Esophagus squamous epithelium (tissue), 5 donors: ENCODE measurements at regions not wholly inside any gene's neighbourhood (a gene's known extent, or its start where the extent isn't known, plus 50 kb on each side); places are given as distances from the start of the nearest gene placed in this dataset.
"Not testable (repeated sequence)": the region's sequence is repeated elsewhere in the genome, so short reads cannot be mapped to it uniquely, and the experiment has no call there.

Experiments used
- DNase-seq: peaks from one replicate; lab custom pipeline; 2025; lab: John Stamatoyannopoulos, UW
- H3K27ac ChIP-seq, 4 donors: fragments of 200-600 bp; sonication (generic); one replicate each; pipeline ENCODE4 v1.5.1; 2016 to 2019; ENCODE audit warnings: mild to moderate bottlenecking in 1 of 4
- H3K27me3 ChIP-seq, 4 donors: fragments of 200-600 bp; sonication (generic); 1 replicate in 3 of 4; 2 replicates in 1 of 4; pipeline versions ENCODE4 v1.5.1 to v1.6.0; 2017 to 2021; ENCODE audit warnings: antibody characterized with exemption in 1 of 4
- H3K36me3 ChIP-seq, 3 donors: fragments of 200-600 bp; sonication (generic); one replicate each; pipeline ENCODE4 v1.5.1; 2016 to 2019
- H3K4me1 ChIP-seq, 3 donors: fragments of 200-600 bp; sonication (generic); one replicate each; pipeline ENCODE4 v1.5.1; 2017 to 2019
- H3K4me3 ChIP-seq, 4 donors: fragments of 200-600 bp; sonication (generic); 1 replicate in 3 of 4; 2 replicates in 1 of 4; pipeline ENCODE4 v1.5.1; 2016 to 2019; ENCODE audit warnings: mild to moderate bottlenecking in 2 of 4, moderate library complexity in 1 of 4
- H3K9me3 ChIP-seq, 3 donors: fragments of 200-600 bp; sonication (generic); one replicate each; pipeline ENCODE4 v1.5.1; 2016 to 2019
- CTCF ChIP-seq, 6 experiments: fragments of 450-650 bp in 4 of 6; fragments of 200-600 bp in 2 of 6; sonication (generic) in 2 of 6; IDR thresholded peaks; one replicate each; pipeline ENCODE4 v1.5.1; 2016 to 2019; ENCODE audit warnings: antibody characterized with exemption in 6 of 6, mild to moderate bottlenecking in 4 of 6, moderate library complexity in 4 of 6
- POLR2A ChIP-seq, 4 donors: fragments of 450-650 bp; IDR thresholded peaks; one replicate each; pipeline ENCODE4 v1.6.1; 2017; ENCODE audit warnings: antibody characterized with exemption in 4 of 4, mild to moderate bottlenecking in 4 of 4, moderate library complexity in 3 of 4
- WGBS, 2 donors: methylation state at CpG; one replicate each; pipeline ENCODE4 v1.1.5; 2018; 5-methylcytosine and 5-hydroxymethylcytosine counted together
- intact Hi-C: fragments of 100-400 bp; cut with DNase I; formaldehyde crosslinking; loops from one replicate; pipeline ENCODE4 v1.15.0; 2022
- donor health status: DM: yes; HTN: yes; CAD: no.

DNA sequence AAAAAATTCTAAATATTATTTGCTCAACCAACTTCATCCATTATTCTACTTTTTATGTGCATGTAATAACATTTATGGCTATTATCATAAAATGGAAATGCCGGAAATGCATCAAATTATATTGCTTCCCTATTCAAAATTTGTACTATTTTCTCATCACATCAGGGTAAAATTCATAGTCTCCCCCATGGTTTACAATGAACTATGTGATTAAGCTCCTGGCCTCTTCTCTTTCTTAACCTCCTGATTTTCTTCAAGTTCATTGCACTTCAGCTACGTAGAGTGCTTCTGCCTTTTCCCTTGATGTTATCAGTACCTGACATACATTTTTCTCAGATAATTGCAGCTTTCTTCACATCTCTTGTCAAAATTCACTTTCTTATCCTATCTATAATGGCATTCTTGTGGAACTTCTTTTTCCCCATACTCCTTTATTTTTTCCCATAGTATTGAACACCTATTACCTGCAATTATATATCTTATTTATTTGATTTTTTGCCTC, 699.1 kb upstream of the ADGRB3 start:
- intact Hi-C loops: no loop called here
- no peak for DNase-seq
- H3K9me3 ChIP-seq: peaks cover 0 to 8% (median 6%) of the 10 kb centered on the region in 3 donors
- TF ChIP-seq POLR2A (IDR thresholded peaks at IDR 0.05): no peak
- no peak overlapping the region for H3K27ac ChIP-seq
- no peaks in the 10 kb centered on the region for H3K36me3 ChIP-seq
- H3K4me1 ChIP-seq: no peaks in the 10 kb centered on the region
- 84 to 89% methylated on average over 2 of the region's 2 CpGs for WGBS, 2 donors
- H3K4me3 ChIP-seq: no peak overlapping the region
- H3K27me3 ChIP-seq: no peaks in the 10 kb centered on the region

DNA sequence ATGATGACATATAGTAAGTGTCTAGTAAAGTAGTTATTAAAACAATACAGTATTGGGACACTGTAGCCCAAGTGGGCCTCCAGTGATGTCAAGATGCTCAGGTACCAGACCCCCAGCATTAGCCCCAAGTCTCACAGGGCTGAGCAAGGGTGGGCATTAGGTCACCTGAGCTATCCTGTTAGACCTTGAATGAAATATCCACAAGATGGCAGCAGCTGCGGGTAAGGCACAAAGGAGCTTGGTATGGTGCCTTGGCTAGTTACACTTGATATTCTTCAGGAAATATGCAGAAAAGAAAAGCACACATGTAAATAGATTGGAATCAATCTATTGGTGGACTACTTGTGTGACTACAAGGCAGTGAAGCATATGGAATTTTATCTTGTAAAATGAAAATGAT, 701.8 kb upstream of the ADGRB3 start:
- TF ChIP-seq POLR2A (IDR thresholded peaks at IDR 0.05): no peak
- no peak for TF ChIP-seq CTCF (IDR thresholded peaks at IDR 0.05)
- WGBS, 2 donors: 54 to 79% methylated on average over 1 of the region's 1 CpG
- Histone ChIP-seq H3K4me1 (no peaks in the 10 kb centered on the region), H3K27ac (no peak overlapping the region), H3K4me3 (no peak overlapping the region), H3K9me3 (no peaks in the 10 kb centered on the region), H3K36me3 (no peaks in the 10 kb centered on the region), H3K27me3 (no peaks in the 10 kb centered on the region)
- no peak for DNase-seq
- intact Hi-C loops: no loop called here

GRCh38 chr6:67922588-67922987, 712.5 kb upstream of the ADGRB3 start:
- H3K27me3 ChIP-seq, intact Hi-C loops, DNase-seq, H3K27ac ChIP-seq, H3K4me1 ChIP-seq, H3K36me3 ChIP-seq, H3K4me3 ChIP-seq, H3K9me3 ChIP-seq: not testable (repeated sequence)
- 77 to 96% methylated on average over 2 of the region's 3 CpGs for WGBS, 2 donors

DNA sequence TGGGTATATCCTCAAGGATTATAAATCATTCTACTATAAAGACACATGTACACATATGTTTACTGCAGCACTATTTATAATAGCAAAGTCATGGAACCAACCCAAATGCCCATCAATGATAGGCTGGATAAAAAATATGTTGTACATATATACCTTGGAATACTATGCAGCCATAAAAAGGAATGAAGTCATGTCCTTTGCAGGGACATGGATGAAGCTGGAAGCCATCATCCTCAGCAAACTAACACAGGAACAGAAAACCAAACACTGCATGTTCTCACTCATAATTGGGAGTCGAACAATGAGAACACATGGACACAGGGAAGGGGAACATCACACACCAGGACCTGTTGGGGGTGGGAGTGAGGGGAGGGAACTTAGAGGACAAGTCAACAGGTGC, 715.0 kb upstream of the ADGRB3 start:
- intact Hi-C loops: not testable (repeated sequence)

DNA sequence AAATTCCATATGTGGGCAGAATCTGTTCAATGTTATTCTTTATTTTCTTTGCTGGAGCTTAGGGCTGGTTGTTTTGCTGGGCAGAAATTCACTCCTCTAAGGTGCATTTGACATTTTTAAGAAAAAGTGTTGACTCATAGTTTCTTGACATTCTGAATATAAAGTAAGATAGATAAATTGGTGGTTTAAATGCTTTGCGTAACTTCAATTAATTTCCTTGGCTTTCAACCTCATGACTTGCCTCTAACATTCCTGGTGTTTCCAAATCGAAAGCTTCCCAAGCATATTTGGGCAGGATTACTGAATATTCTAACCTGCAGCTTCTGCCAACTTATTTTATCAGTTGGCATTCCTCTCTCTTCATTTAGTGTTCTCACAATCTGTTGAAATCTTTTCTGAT, 718.7 kb upstream of the ADGRB3 start:
- Histone ChIP-seq H3K27ac (no peak overlapping the region), H3K4me3 (no peak overlapping the region), H3K27me3 (no peaks in the 10 kb centered on the region), H3K4me1 (no peaks in the 10 kb centered on the region), H3K36me3 (no peaks in the 10 kb centered on the region), H3K9me3 (no peaks in the 10 kb centered on the region)
- DNase-seq: no peak
- intact Hi-C loops: no loop called here
- no peak for TF ChIP-seq CTCF (IDR thresholded peaks at IDR 0.05)
- no peak for TF ChIP-seq POLR2A (IDR thresholded peaks at IDR 0.05)
- 62% methylated on average over 2 of the region's 2 CpGs for WGBS, 2 donors

More for the DNA sequence above, 715.0 kb upstream of the ADGRB3 start:
- H3K4me1 ChIP-seq, H3K4me3 ChIP-seq, H3K36me3 ChIP-seq, H3K27me3 ChIP-seq, DNase-seq, H3K9me3 ChIP-seq, H3K27ac ChIP-seq: not testable (repeated sequence)
- WGBS, 2 donors: 62 to 79% methylated on average over 1 of the region's 1 CpG

DNA sequence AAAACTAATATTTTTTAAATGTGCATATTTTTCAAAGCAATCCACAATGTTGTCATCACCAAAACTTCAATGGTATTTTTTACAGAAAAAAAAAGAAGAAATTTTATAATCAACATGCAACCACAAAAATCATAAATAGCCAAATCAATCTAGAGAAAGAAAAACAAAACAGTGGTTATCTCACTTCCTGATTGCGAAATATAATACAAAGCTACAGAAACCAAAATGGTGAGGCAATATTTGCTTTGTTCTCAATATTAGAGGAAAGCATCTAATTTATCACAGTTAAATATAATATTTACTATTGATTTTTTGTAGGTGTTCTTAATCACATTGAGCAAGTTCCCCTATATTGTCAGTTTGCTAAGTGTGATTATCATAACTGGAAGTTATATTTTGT, 720.7 kb upstream of the ADGRB3 start:
- intact Hi-C loops: no loop called here
- Histone ChIP-seq H3K27me3 (no peaks in the 10 kb centered on the region), H3K4me1 (no peaks in the 10 kb centered on the region), H3K36me3 (no peaks in the 10 kb centered on the region), H3K9me3 (no peaks in the 10 kb centered on the region), H3K27ac (no peak overlapping the region), H3K4me3 (no peak overlapping the region)
- no peak for DNase-seq
- 24 to 38% methylated on average over 1 of the region's 1 CpG for WGBS, 2 donors
- TF ChIP-seq CTCF (IDR thresholded peaks at IDR 0.05): no peak
- TF ChIP-seq POLR2A (IDR thresholded peaks at IDR 0.05): no peak

DNA sequence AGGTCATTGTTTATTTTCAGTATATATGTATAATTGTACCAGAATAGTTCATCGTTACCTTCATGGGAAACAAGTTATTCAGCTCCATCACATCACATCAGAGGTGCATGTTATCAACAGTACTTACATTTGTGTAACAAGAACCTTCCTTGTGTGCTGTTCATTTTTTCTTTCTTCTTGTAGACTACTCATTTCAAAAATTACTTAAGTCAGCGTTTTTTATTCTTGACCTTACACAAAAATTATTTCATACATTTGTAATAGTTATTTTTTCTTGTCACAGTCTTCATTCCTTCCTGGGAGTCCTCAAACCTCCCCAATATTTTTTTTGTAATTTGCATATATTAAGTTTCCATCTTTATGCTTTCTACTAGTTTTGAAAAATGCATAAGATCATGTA, 725.7 kb upstream of the ADGRB3 start:
- no peak for TF ChIP-seq POLR2A (IDR thresholded peaks at IDR 0.05)
- no peak for TF ChIP-seq CTCF (IDR thresholded peaks at IDR 0.05)
- no peak overlapping the region for H3K4me3 ChIP-seq
- intact Hi-C loops: no loop called here
- no peaks in the 10 kb centered on the region for H3K9me3 ChIP-seq
- DNase-seq: no peak
- H3K4me1 ChIP-seq: no peaks in the 10 kb centered on the region
- 74 to 81% methylated on average over 2 of the region's 2 CpGs for WGBS, 2 donors
- no peaks in the 10 kb centered on the region for H3K36me3 ChIP-seq
- no peak overlapping the region for H3K27ac ChIP-seq
- no peaks in the 10 kb centered on the region for H3K27me3 ChIP-seq
